DOHH2 (cell line): ENCODE measurements at regions not wholly inside any gene's neighbourhood (a gene's known extent, or its start where the extent isn't known, plus 50 kb on each side); places are given as distances from the start of the nearest gene placed in this dataset.

Experiments
- H3F3A ChIP-seq: fragments of 200-600 bp; sonication (generic), shearing (Covaris generic); 2 replicates; pipeline ENCODE4 v1.6.0; 2016; ENCODE audit warnings: antibody characterized with exemption, mild to moderate bottlenecking; ENCODE audit not compliant: control insufficient read depth, insufficient read depth
- H3K27ac ChIP-seq: fragments of 200-600 bp; sonication (generic); 2 replicates; pipeline ENCODE4 v1.5.1; 2014; ENCODE audit warnings: low read depth, mild to moderate bottlenecking, low read length, moderate library complexity
- H3K27me3 ChIP-seq: fragments of 200-600 bp; sonication (generic); 2 replicates; pipeline ENCODE4 v1.6.1; 2014; ENCODE audit warnings: mild to moderate bottlenecking, low read length, mixed read lengths; ENCODE audit not compliant: control insufficient read depth
- H3K36me3 ChIP-seq: fragments of 200-600 bp; sonication (generic); 2 replicates; pipeline ENCODE4 v1.6.1; 2014; ENCODE audit warnings: mild to moderate bottlenecking, low read length, moderate library complexity, mixed read lengths; ENCODE audit not compliant: control insufficient read depth
- H3K4me1 ChIP-seq: fragments of 200-600 bp; sonication (generic); 2 replicates; pipeline ENCODE4 v1.6.1; 2014; ENCODE audit warnings: mild to moderate bottlenecking, low read length, mixed read lengths; ENCODE audit not compliant: control insufficient read depth
- H3K4me2 ChIP-seq: fragments of 200-600 bp; sonication (generic); 2 replicates; pipeline ENCODE4 v1.6.0; 2014; ENCODE audit warnings: mild to moderate bottlenecking, low read length, moderate library complexity
- H3K4me3 ChIP-seq: fragments of 200-600 bp; sonication (generic); 2 replicates; pipeline ENCODE4 v1.5.1; 2014; ENCODE audit warnings: mild to moderate bottlenecking, low read length, mixed read lengths
- H3K79me2 ChIP-seq: fragments of 200-600 bp; sonication (generic); 2 replicates; pipeline ENCODE4 v1.6.1; 2014; ENCODE audit warnings: mild to moderate bottlenecking, low read length, mixed read lengths; ENCODE audit not compliant: control insufficient read depth
- H3K9me2 ChIP-seq: fragments of 200-600 bp; sonication (generic); replicated peaks from 2 replicates; pipeline ENCODE4 v1.6.1; 2014; ENCODE audit warnings: mild to moderate bottlenecking, low read length, mixed read lengths; ENCODE audit not compliant: control insufficient read depth
- H3K9me3 ChIP-seq: fragments of 200-600 bp; sonication (generic); 2 replicates; pipeline ENCODE4 v1.6.1; 2014; ENCODE audit warnings: antibody characterized with exemption, low read length, mixed read lengths; ENCODE audit not compliant: control insufficient read depth, insufficient read depth
- H4K20me1 ChIP-seq: fragments of 200-600 bp; sonication (generic); 2 replicates; pipeline ENCODE4 v1.6.0; 2014; ENCODE audit warnings: low read depth, mild to moderate bottlenecking, antibody characterized with exemption, low read length, moderate library complexity; ENCODE audit not compliant: control insufficient read depth, insufficient read depth
- CTCF ChIP-seq: fragments of 200-600 bp; sonication (generic); IDR thresholded peaks from one replicate; pipeline ENCODE4 v1.5.1; 2014; ENCODE audit warnings: antibody characterized with exemption, mild to moderate bottlenecking, low read depth, low read length; ENCODE audit not compliant: poor library complexity, severe bottlenecking
- EZH2phosphoT487 ChIP-seq: fragments of 200-600 bp; sonication (generic); IDR thresholded peaks from 2 replicates; pipeline ENCODE4 v1.6.1; 2017; ENCODE audit warnings: borderline replicate concordance, mild to moderate bottlenecking, antibody characterized with exemption, low read length, moderate library complexity, mixed read lengths

GRCh38 chr10:89942217-89942616 lies 240.8 kb downstream of the KIF20B start:
- Histone ChIP-seq H3K36me3 (no peaks in the 10 kb centered on the region), H3K27me3 (no peaks in the 10 kb centered on the region), H3K79me2 (no peaks in the 10 kb centered on the region), H3K4me3 (no peak overlapping the region), H3K4me2 (no peak overlapping the region), H3K27ac (no peak overlapping the region), H3K4me1 (no peaks in the 10 kb centered on the region), H3F3A (no peaks in the 10 kb centered on the region), H3K9me2 (no peaks in the 10 kb centered on the region; the same call in 1 of the 2 replicates), H3K9me3 (no peaks in the 10 kb centered on the region), H4K20me1 (no peaks in the 10 kb centered on the region)
- no peak for TF ChIP-seq EZH2phosphoT487
- TF ChIP-seq CTCF = no peak

- no peaks in the 10 kb centered on the region for H3K36me3 ChIP-seq
- H3F3A ChIP-seq = no peaks in the 10 kb centered on the region
- H3K27me3 ChIP-seq = no peaks in the 10 kb centered on the region
- no peak overlapping the region for H3K27ac ChIP-seq
- no peaks in the 10 kb centered on the region for H3K9me3 ChIP-seq
- no peak overlapping the region for H3K4me3 ChIP-seq
- H3K79me2 ChIP-seq = no peaks in the 10 kb centered on the region
- H3K4me1 ChIP-seq = no peaks in the 10 kb centered on the region
- TF ChIP-seq CTCF = no peak
- TF ChIP-seq EZH2phosphoT487 = no peak
- no peaks in the 10 kb centered on the region for H4K20me1 ChIP-seq
- no peak overlapping the region for H3K4me2 ChIP-seq
- no peaks in the 10 kb centered on the region; the same call in 1 of the 2 replicates for H3K9me2 ChIP-seq
Observed at GRCh38 chr10:89944138-89944537, 242.7 kb downstream of the KIF20B start.

GRCh38 chr10:89946106-89946505 lies 244.7 kb downstream of the KIF20B start:
- Histone ChIP-seq H3K9me3 (no peaks in the 10 kb centered on the region), H3K36me3 (no peaks in the 10 kb centered on the region), H3F3A (no peaks in the 10 kb centered on the region), H3K4me1 (no peaks in the 10 kb centered on the region), H3K27ac (no peak overlapping the region), H3K9me2 (no peaks in the 10 kb centered on the region), H3K4me3 (no peak overlapping the region), H3K27me3 (no peaks in the 10 kb centered on the region), H4K20me1 (no peaks in the 10 kb centered on the region), H3K4me2 (no peak overlapping the region), H3K79me2 (no peaks in the 10 kb centered on the region)
- TF ChIP-seq CTCF = no peak

GRCh38 chr10:89949496-89949895 lies 248.1 kb downstream of the KIF20B start:
- Histone ChIP-seq H3K27ac (no peak overlapping the region), H3K4me3 (no peak overlapping the region), H3K4me2 (no peak overlapping the region), H3K79me2 (no peaks in the 10 kb centered on the region), H3K4me1 (no peaks in the 10 kb centered on the region), H3K9me3 (no peaks in the 10 kb centered on the region), H4K20me1 (no peaks in the 10 kb centered on the region), H3K27me3 (no peaks in the 10 kb centered on the region), H3K36me3 (no peaks in the 10 kb centered on the region), H3K9me2 (no peaks in the 10 kb centered on the region), H3F3A (no peaks in the 10 kb centered on the region)
- no peak for TF ChIP-seq CTCF
- TF ChIP-seq EZH2phosphoT487 = no peak
